ENCODE measurements at regions not wholly inside any gene's neighbourhood (a gene's known extent, or its start where the extent isn't known, plus 50 kb on each side); places are given as distances from the start of the nearest gene placed in this dataset.
A peak's percentile ranks its signal among the peaks of the same experiment; 100 is the strongest.

GRCh38 chr19:29385191-29385795, 140.5 kb upstream of the VSTM2B start:
- peak in 1 of 2 donors; percentile 46 for DNase-seq
- no peak overlapping the region for H3K4me3 ChIP-seq
- 68 to 76% methylated on average over 7 to 13 of the region's 13 CpGs for WGBS, 2 donors
- H3K27me3 ChIP-seq, result no peaks in the 10 kb centered on the region
- H3K9me3 ChIP-seq, result no peaks in the 10 kb centered on the region
- TF ChIP-seq POLR2AphosphoS5 (IDR thresholded peaks at IDR 0.05) (no peak), EP300 (IDR thresholded peaks at IDR 0.05) (no peak), CTCF (IDR thresholded peaks at IDR 0.05) (no peak), POLR2A (IDR thresholded peaks at IDR 0.05) (no peak)
- H3K36me3 ChIP-seq, result no peaks in the 10 kb centered on the region
- no peak overlapping the region for H3K27ac ChIP-seq
- ATAC-seq (ENCODE audit: low FRiP score in 2 of 2), result no peak
- H3K4me1 ChIP-seq, result no peaks in the 10 kb centered on the region

GRCh38 chr19:29386970-29387369, 138.8 kb upstream of the VSTM2B start:
- Histone ChIP-seq H3K36me3 (no peaks in the 10 kb centered on the region), H3K9me3 (peaks cover 2 to 10% (median 8%) of the 10 kb centered on the region in 4 donors), H3K4me3 (no peak overlapping the region), H3K27ac (no peak overlapping the region), H3K27me3 (no peaks in the 10 kb centered on the region), H3K4me1 (no peaks in the 10 kb centered on the region)
- ATAC-seq (ENCODE audit: low FRiP score in 2 of 2) (no peak), DNase-seq (no peak)
- 85 to 93% methylated on average over 5 of the region's 5 CpGs for WGBS, 2 donors
- TF ChIP-seq POLR2AphosphoS5 (IDR thresholded peaks at IDR 0.05) (no peak), CTCF (IDR thresholded peaks at IDR 0.05) (no peak), EP300 (IDR thresholded peaks at IDR 0.05) (no peak), POLR2A (IDR thresholded peaks at IDR 0.05) (no peak)

- ATAC-seq (ENCODE audit: low FRiP score in 2 of 2) (no peak), DNase-seq (peak in 1 of 2 donors; percentile 37)
- WGBS, 2 donors, result 78 to 84% methylated on average over 6 to 13 of the region's 13 CpGs
- H3K4me3 ChIP-seq, result no peak overlapping the region
- no peaks in the 10 kb centered on the region for H3K36me3 ChIP-seq
- peaks cover 2 to 13% (median 9%) of the 10 kb centered on the region in 4 donors for H3K9me3 ChIP-seq
- no peak overlapping the region for H3K27ac ChIP-seq
- TF ChIP-seq CTCF (IDR thresholded peaks at IDR 0.05) (no peak), POLR2A (IDR thresholded peaks at IDR 0.05) (no peak), POLR2AphosphoS5 (IDR thresholded peaks at IDR 0.05) (no peak), EP300 (IDR thresholded peaks at IDR 0.05) (no peak)
- no peaks in the 10 kb centered on the region for H3K4me1 ChIP-seq
- no peaks in the 10 kb centered on the region for H3K27me3 ChIP-seq
Observed at GRCh38 chr19:29387586-29387985, 138.2 kb upstream of the VSTM2B start.

- Histone ChIP-seq H3K4me3 (no peak overlapping the region), H3K36me3 (no peaks in the 10 kb centered on the region), H3K4me1 (no peaks in the 10 kb centered on the region), H3K27ac (no peak overlapping the region), H3K9me3 (peaks cover 2 to 13% (median 9%) of the 10 kb centered on the region in 4 donors), H3K27me3 (no peaks in the 10 kb centered on the region)
- ATAC-seq (ENCODE audit: low FRiP score in 2 of 2), result no peak
- TF ChIP-seq POLR2A (IDR thresholded peaks at IDR 0.05) (no peak), CTCF (IDR thresholded peaks at IDR 0.05) (no peak), EP300 (IDR thresholded peaks at IDR 0.05) (no peak), POLR2AphosphoS5 (IDR thresholded peaks at IDR 0.05) (no peak)
- 38% methylated on average over 3 of the region's 3 CpGs; no CpG with 5 or more reads in 1 of the 2 donors for WGBS, 2 donors
- DNase-seq, result no peak
Observed at GRCh38 chr19:29389495-29389894, 136.3 kb upstream of the VSTM2B start.

- TF ChIP-seq POLR2A (IDR thresholded peaks at IDR 0.05), result no peak
- no peak for TF ChIP-seq CTCF (IDR thresholded peaks at IDR 0.05)
- TF ChIP-seq EP300 (IDR thresholded peaks at IDR 0.05), result no peak
- no peak for TF ChIP-seq POLR2AphosphoS5 (IDR thresholded peaks at IDR 0.05)
- Histone ChIP-seq H3K27me3 (no peaks in the 10 kb centered on the region), H3K27ac (no peak overlapping the region), H3K9me3 (peaks cover 2 to 13% (median 9%) of the 10 kb centered on the region in 4 donors), H3K4me1 (no peaks in the 10 kb centered on the region), H3K4me3 (no peak overlapping the region), H3K36me3 (no peaks in the 10 kb centered on the region)
- DNase-seq, result no peak
- no peak for ATAC-seq (ENCODE audit: low FRiP score in 2 of 2)
Observed at GRCh38 chr19:29390742-29391141, 135.1 kb upstream of the VSTM2B start.
